GM12864 (cell line): ENCODE measurements at regions not wholly inside any gene's neighbourhood (a gene's known extent, or its start where the extent isn't known, plus 50 kb on each side); places are given as distances from the start of the nearest gene placed in this dataset.

Source experiments
- DNase-seq: peaks from one replicate; pipeline ENCODE4 v3.0.0-alpha.2; 2011; ENCODE audit warnings: low read depth
- H3K4me3 ChIP-seq: 2 replicates; pipeline ENCODE4 v1.5.1; 2011; ENCODE audit warnings: mild to moderate bottlenecking, low read depth, low read length, control low read depth
- TF ChIP-seq, protein P1 (sequence below): IDR thresholded peaks from 2 replicates; pipeline ENCODE4 v1.5.1; 2011; ENCODE audit warnings: low read depth, mild to moderate bottlenecking, moderate library complexity, low read length, control low read depth, inconsistent platforms; ENCODE audit errors: missing control alignments

DNA sequence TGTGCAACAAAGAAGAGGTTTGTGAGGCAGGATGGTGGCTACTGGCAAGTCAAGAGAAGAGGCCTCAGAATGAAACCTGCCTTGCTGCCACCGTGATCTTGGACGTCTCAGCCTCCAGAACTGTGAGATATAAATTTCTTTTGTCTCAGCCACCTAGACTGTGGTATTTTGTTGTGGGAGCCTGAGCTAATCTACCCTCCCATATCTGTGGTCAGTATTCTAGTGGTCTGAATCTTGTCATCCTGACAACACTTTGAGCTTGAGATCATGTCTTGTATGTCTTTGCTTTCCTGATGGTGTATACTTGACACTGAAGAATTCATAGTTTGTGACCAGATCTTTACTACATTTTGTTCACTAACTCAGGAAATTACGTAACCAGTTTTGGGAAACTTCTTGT, 240.6 kb upstream of the GOLIM4 start:
- DNase-seq: no peak
- TF ChIP-seq, protein P1, sequence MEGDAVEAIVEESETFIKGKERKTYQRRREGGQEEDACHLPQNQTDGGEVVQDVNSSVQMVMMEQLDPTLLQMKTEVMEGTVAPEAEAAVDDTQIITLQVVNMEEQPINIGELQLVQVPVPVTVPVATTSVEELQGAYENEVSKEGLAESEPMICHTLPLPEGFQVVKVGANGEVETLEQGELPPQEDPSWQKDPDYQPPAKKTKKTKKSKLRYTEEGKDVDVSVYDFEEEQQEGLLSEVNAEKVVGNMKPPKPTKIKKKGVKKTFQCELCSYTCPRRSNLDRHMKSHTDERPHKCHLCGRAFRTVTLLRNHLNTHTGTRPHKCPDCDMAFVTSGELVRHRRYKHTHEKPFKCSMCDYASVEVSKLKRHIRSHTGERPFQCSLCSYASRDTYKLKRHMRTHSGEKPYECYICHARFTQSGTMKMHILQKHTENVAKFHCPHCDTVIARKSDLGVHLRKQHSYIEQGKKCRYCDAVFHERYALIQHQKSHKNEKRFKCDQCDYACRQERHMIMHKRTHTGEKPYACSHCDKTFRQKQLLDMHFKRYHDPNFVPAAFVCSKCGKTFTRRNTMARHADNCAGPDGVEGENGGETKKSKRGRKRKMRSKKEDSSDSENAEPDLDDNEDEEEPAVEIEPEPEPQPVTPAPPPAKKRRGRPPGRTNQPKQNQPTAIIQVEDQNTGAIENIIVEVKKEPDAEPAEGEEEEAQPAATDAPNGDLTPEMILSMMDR: no peak
- no peak overlapping the region for H3K4me3 ChIP-seq

DNA sequence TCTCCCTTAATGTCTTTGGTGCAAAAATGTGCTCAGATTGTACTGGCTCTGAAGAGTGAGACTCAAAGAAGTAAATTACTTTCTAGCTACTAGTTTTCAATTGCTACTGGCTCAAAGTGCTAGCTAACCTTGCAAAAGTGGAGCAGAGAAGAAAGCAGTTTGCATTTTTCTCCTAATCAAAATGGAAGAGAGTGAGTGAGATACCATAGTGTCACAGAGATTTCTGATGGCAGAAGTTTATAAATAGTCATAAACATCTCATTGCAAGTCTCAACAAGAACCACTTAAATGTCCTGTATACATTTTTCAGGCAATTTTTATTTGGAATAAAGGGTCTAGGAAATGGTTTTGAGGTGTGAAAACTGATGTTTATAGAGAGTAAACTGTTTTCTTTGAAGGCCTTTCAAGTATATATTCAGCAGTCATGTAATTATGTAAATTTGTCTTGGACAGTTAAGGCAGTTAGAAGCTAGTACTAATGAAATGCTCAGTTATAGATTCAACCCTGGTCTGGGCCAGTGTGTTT, 237.7 kb upstream of the GOLIM4 start:
- TF ChIP-seq, protein P1: no peak
- no peak overlapping the region for H3K4me3 ChIP-seq

DNA sequence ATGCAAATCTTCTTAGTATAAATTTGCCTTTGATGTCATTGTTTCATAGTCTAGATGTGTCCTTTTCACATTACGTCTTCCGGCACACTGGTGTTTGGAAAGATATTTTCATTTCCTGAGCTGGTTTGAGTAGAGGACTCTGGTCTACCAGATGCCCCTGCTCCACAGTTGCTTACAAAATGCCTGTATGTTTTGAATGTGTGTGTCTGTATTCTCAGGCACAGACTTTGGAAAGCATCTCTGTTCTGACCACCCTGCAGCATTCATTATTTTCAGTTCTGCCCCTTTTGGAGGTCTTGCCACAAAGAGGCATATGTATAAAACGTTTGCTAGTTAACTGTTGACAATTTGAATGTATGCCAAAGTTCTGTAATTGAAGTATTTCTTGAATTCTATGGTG, 236.0 kb upstream of the GOLIM4 start:
- H3K4me3 ChIP-seq: no peak overlapping the region
- DNase-seq: no peak
- TF ChIP-seq, protein P1: no peak

More for the DNA sequence above, 237.7 kb upstream of the GOLIM4 start:
- DNase-seq: no peak

DNA sequence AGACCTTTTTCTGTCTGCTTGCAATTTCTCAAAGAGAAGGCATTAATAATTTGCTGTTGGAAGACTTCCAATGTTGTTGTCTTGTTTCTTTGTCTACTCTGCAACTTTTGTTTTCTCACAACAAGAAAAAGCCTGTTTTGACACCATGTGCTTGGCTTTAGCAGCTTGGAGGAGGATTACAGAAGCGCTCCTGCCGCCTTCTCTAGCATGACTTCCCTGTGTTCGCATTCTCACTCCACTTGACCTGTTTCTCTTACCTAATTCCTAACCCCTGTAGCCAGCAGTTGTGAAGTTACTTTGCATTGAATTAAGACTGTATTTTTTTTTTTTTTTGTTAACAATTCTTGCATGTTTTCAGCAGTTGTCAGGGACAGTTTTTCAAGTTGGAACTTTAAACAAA, 235.3 kb upstream of the GOLIM4 start:
- TF ChIP-seq, protein P1: no peak
- no peak for DNase-seq

DNA sequence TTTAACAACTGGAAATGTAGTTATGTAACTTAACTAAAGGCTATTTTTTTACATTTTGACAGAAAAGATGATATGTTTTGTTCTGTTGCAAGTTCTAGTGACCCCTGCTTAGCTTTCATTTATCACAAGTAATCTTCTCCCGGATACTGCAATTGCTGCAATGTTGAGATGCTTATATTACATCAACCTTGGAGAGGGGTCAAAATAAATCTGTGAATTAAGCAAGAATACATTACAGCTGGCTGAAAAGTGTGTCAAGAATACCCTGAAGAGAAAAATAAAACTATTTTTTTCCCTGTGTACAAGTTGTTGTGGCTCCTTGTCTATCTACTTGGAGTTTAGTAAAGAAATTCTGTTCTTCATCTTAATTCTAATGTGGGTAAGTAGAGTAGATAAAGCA, 232.1 kb upstream of the GOLIM4 start:
- DNase-seq: no peak
- TF ChIP-seq, protein P1: no peak
- no peak overlapping the region for H3K4me3 ChIP-seq

More for the DNA sequence above, 235.3 kb upstream of the GOLIM4 start:
- H3K4me3 ChIP-seq: no peak overlapping the region

DNA sequence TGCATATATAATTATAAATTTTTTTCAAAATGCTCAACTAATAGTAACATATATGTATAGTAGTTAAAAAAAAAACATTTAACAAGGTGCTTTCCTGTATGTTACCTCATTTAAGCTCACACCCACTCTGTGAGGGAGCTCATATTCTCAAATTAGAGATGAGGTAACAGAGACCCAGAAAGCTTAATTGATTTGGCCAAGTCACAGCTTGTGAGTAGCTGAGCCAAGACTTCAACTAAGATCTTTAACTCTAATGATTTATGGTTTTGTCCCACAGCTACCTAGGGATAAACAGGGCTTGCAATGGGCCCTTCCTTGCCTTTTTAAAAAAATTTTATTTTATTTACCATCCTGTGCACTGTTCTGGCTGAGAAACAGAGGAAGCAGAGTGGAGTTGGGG, 230.0 kb upstream of the GOLIM4 start:
- no peak overlapping the region for H3K4me3 ChIP-seq
- DNase-seq: no peak
- TF ChIP-seq, protein P1: no peak

DNA sequence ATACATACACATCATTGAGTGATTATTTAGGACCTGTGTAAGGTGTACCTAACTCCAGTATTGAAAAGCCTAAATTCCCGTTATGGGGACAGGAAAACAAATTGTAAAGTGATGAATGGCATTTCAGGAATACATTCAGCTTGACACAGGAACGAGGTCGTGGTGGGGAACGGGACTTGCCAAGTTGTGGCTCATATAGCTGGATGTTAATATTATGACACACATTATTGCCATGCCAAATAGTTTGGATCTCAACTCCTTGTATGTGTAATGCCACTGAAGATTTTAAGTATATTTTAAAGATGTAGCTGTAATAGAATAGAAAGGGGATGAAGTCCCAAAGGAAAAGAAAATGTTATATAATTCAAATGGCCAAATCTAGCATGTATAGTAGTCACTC, 227.2 kb upstream of the GOLIM4 start:
- DNase-seq: no peak
- TF ChIP-seq, protein P1: no peak

More for the DNA sequence above, 227.2 kb upstream of the GOLIM4 start:
- no peak overlapping the region for H3K4me3 ChIP-seq
